IMR-90 (cell line): ENCODE measurements at regions not wholly inside any gene's neighbourhood (a gene's known extent, or its start where the extent isn't known, plus 50 kb on each side); places are given as distances from the start of the nearest gene placed in this dataset.

ENCODE experiments used
- ATAC-seq: fragments of 200-7000 bp; cut with Tn5 transposase; 2 replicates; pipeline ENCODE4 v1.9.1; 2020; ENCODE audit warnings: low read depth, mild to moderate bottlenecking, moderate library complexity
- BruUV-seq: library from RNA; stranded (reverse); fragments of 400-500 nt; replicated peaks from 2 replicates; lab custom pipeline; 2021; lab: Mats Ljungman, UMichigan
- CTCF ChIA-PET: fragments of 300-600 bp; formaldehyde crosslinking; extraction: SDS; loops from one replicate; lab custom pipeline; 2021; ENCODE audit warnings: antibody characterized with exemption; lab: Yijun Ruan, JAX
- POLR2A ChIA-PET: fragments of 300-600 bp; sonication (Branson Sonifier 250); formaldehyde crosslinking; loops from one replicate; lab custom pipeline; 2022; ENCODE audit warnings: antibody characterized with exemption; ENCODE audit not compliant: unreplicated experiment; lab: Charles Lee
- DNase-seq: peaks from one replicate; pipeline ENCODE4 v3.0.0; 2013
- H2AFZ ChIP-seq: replicated peaks from 2 replicates; pipeline ENCODE3; 2013; ENCODE audit warnings: low read length, mild to moderate bottlenecking; ENCODE audit not compliant: poor library complexity
- H2AK5ac ChIP-seq: 2 replicates; pipeline ENCODE4 v1.6.1; 2013; ENCODE audit warnings: low read depth, low read length, inconsistent platforms
- H2AK9ac ChIP-seq: replicated peaks from 2 replicates; pipeline ENCODE3; 2013; ENCODE audit warnings: mild to moderate bottlenecking, low read depth, low read length, moderate library complexity; ENCODE audit not compliant: poor library complexity
- H2BK120ac ChIP-seq: 2 replicates; pipeline ENCODE4 v1.6.1; 2013; ENCODE audit warnings: low read depth, low read length, inconsistent platforms
- H2BK15ac ChIP-seq: 3 replicates; pipeline ENCODE4 v1.6.1; 2013; ENCODE audit warnings: low read depth, low read length, inconsistent platforms
- H2BK20ac ChIP-seq: 2 replicates; pipeline ENCODE4 v1.6.1; 2013; ENCODE audit warnings: low read depth, mild to moderate bottlenecking, inconsistent platforms, low read length, moderate library complexity
- H2BK5ac ChIP-seq: 2 replicates; pipeline ENCODE4 v1.6.1; 2013; ENCODE audit warnings: mild to moderate bottlenecking, low read depth, low read length, inconsistent platforms; ENCODE audit not compliant: poor library complexity, severe bottlenecking
- H3K14ac ChIP-seq: replicated peaks from 2 replicates; pipeline ENCODE4 v1.6.1; 2013; ENCODE audit warnings: low read depth, low read length, inconsistent platforms
- H3K18ac ChIP-seq: 2 replicates; pipeline ENCODE4 v1.6.1; 2013; ENCODE audit warnings: low read depth, low read length, control low read depth
- H3K23ac ChIP-seq: 2 replicates; pipeline ENCODE4 v1.6.1; 2013; ENCODE audit warnings: low read depth, low read length, inconsistent platforms
- H3K27ac ChIP-seq: 2 replicates; pipeline ENCODE4 v1.5.1; 2013; ENCODE audit warnings: mild to moderate bottlenecking, control low read depth, low read length; ENCODE audit not compliant: insufficient read depth
- H3K27me3 ChIP-seq: 2 replicates; pipeline ENCODE4 v1.6.1; 2013; ENCODE audit warnings: low read length; ENCODE audit not compliant: control insufficient read depth, insufficient read depth
- H3K36me3 ChIP-seq: 2 replicates; pipeline ENCODE4 v1.6.1; 2013; ENCODE audit warnings: low read length, mixed read lengths; ENCODE audit not compliant: control insufficient read depth, insufficient read depth
- H3K4ac ChIP-seq: 2 replicates; pipeline ENCODE4 v1.6.1; 2013; ENCODE audit warnings: low read depth, low read length, inconsistent platforms
- H3K4me1 ChIP-seq: 2 replicates; pipeline ENCODE4 v1.6.1; 2013; ENCODE audit warnings: low read length, mixed read lengths; ENCODE audit not compliant: control insufficient read depth, insufficient read depth
- H3K4me2 ChIP-seq: 2 replicates; pipeline ENCODE4 v1.6.1; 2013; ENCODE audit warnings: low read depth, mild to moderate bottlenecking, control low read depth, low read length, moderate library complexity
- H3K4me3 ChIP-seq: 2 replicates; pipeline ENCODE4 v1.5.1; 2013; ENCODE audit warnings: low read depth, mild to moderate bottlenecking, control low read depth, low read length, moderate library complexity; ENCODE audit not compliant: insufficient read depth
- H3K56ac ChIP-seq: 2 replicates; pipeline ENCODE4 v1.6.1; 2013; ENCODE audit warnings: low read length, inconsistent platforms; ENCODE audit not compliant: insufficient read depth; ENCODE audit errors: extremely low read depth
- H3K79me1 ChIP-seq, 2 experiments: 2 replicates each; pipeline ENCODE4 v1.6.1; 2013; ENCODE audit warnings: low read length in 2 of 2, inconsistent platforms in 1 of 2, low read depth in 1 of 2
- H3K9ac ChIP-seq: 2 replicates; pipeline ENCODE4 v1.6.1; 2013; ENCODE audit warnings: low read depth, low read length, control low read depth
- H3K9me1 ChIP-seq: 2 replicates; pipeline ENCODE4 v1.6.1; 2013; ENCODE audit warnings: low read length, inconsistent platforms; ENCODE audit not compliant: insufficient read depth
- H3K9me3 ChIP-seq: 2 replicates; pipeline ENCODE4 v1.6.1; 2013; ENCODE audit warnings: low read length; ENCODE audit not compliant: control insufficient read depth, insufficient read depth
- H4K20me1 ChIP-seq: 2 replicates; pipeline ENCODE4 v1.6.1; 2013; ENCODE audit warnings: low read length, inconsistent platforms; ENCODE audit not compliant: insufficient read depth
- H4K5ac ChIP-seq: 2 replicates; pipeline ENCODE4 v1.6.1; 2013; ENCODE audit warnings: mild to moderate bottlenecking, low read depth, low read length, control low read depth
- H4K8ac ChIP-seq, 2 experiments: 2 replicates each; pipeline ENCODE4 v1.6.1; 2013; ENCODE audit warnings: low read depth in 2 of 2, low read length in 2 of 2, control low read depth in 1 of 2, inconsistent platforms in 1 of 2
- H4K91ac ChIP-seq: 2 replicates; pipeline ENCODE4 v1.6.1; 2013; ENCODE audit warnings: low read depth, low read length, inconsistent platforms; ENCODE audit not compliant: insufficient read depth
- CTCF ChIP-seq: conservative IDR thresholded peaks from 2 replicates; pipeline ENCODE4 v1.5.1; 2012; ENCODE audit warnings: mild to moderate bottlenecking, low read depth, low read length, improper control_type of control experiment
- WGBS, 2 experiments: methylation state at CpG; one replicate each; pipeline versions ENCODE4 v1.1.5 to v1.1.7; 2013; ENCODE audit warnings: missing lambda C conversion rate in 2 of 2; ENCODE audit not compliant: insufficient read length in 1 of 2; ENCODE audit errors: extremely low coverage in 2 of 2; 5-methylcytosine and 5-hydroxymethylcytosine counted together
- dilution Hi-C: fragments of 300-500 bp; cut with HindIII; formaldehyde crosslinking; loops from one replicate; pipeline ENCODE4 v1.14.3; 2018; ENCODE audit warnings: low sequenced_read_pairs; ENCODE audit not compliant: unreplicated experiment
- in situ Hi-C: fragments of 300-500 bp; cut with MboI; formaldehyde crosslinking; loops from 3 replicates; pipeline ENCODE4 v1.14.3; 2019; ENCODE audit warnings: low sequenced_read_pairs, inconsistent platforms, mixed read lengths
- intact Hi-C: fragments of 100-400 bp; cut with micrococcal nuclease; formaldehyde crosslinking; loops from 2 replicates; pipeline ENCODE4 v1.10.0; 2022

GRCh38 chr6:98458708-98459107 is 375.7 kb upstream of the POU3F2 start:
- no peak for TF ChIP-seq CTCF
- H3K4me1 ChIP-seq = no peaks in the 10 kb centered on the region
- peaks cover 3% of the 10 kb centered on the region for H3K9me3 ChIP-seq
- H2AFZ ChIP-seq = no peak overlapping the region
- no peak overlapping the region for H2BK120ac ChIP-seq
- H3K36me3 ChIP-seq = no peaks in the 10 kb centered on the region
- no peak overlapping the region for H2AK5ac ChIP-seq
- no peaks in the 10 kb centered on the region for H3K27me3 ChIP-seq
- CTCF ChIA-PET = no interaction called here
- no peak overlapping the region for H3K4ac ChIP-seq
- POLR2A ChIA-PET = no interaction called here
- H4K20me1 ChIP-seq = no peaks in the 10 kb centered on the region
- no peak overlapping the region for H4K91ac ChIP-seq
- H4K5ac ChIP-seq = no peak overlapping the region
- in situ Hi-C loops (no loop called here), intact Hi-C loops (no loop called here), dilution Hi-C loops (no loop called here)
- H2BK20ac ChIP-seq = no peak overlapping the region
- no peak overlapping the region for H3K14ac ChIP-seq
- H2AK9ac ChIP-seq = no peak overlapping the region
- no peak overlapping the region for H3K56ac ChIP-seq
- WGBS, 2 experiments = no CpG with 5 or more reads among the region's 2 CpGs
- H3K4me3 ChIP-seq = no peak overlapping the region
- H3K27ac ChIP-seq = no peak overlapping the region
- H4K8ac ChIP-seq = no peak overlapping the region
- no peak overlapping the region for H2BK5ac ChIP-seq
- no peak overlapping the region for H3K9ac ChIP-seq
- no peak overlapping the region for H3K4me2 ChIP-seq
- no peak overlapping the region for H3K23ac ChIP-seq
- H2BK15ac ChIP-seq = no peak overlapping the region
- ATAC-seq = no peak
- H3K9me1 ChIP-seq = no peaks in the 10 kb centered on the region
- no peaks in the 10 kb centered on the region for H3K79me1 ChIP-seq
- DNase-seq = no peak
- no peak overlapping the region for H3K18ac ChIP-seq
- BruUV-seq = no TSS peak
